ENCODE measurements at regions not wholly inside any gene's neighbourhood (a gene's known extent, or its start where the extent isn't known, plus 50 kb on each side); places are given as distances from the start of the nearest gene placed in this dataset.

DNA sequence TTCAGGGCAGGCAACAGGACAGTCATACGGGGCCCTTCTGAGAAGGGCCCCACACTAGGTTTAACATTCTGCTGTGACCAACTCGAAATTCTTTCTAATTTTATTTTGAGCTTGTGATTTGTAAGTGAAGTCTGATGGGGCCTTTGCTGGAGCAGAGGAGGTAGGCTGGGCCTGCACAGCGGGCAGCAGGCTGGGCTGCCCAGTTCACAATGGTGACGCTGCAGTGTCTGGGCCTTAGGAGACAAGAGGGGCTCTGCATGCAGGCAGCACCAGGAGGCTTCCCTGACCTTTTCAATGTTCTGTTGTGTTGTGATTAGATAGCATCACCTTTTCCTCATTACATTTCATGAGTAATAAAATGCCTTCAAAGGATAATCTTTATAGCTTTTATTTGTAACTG is 175.1 kb downstream of the CXCL12 start:
- TF ChIP-seq, protein P1, sequence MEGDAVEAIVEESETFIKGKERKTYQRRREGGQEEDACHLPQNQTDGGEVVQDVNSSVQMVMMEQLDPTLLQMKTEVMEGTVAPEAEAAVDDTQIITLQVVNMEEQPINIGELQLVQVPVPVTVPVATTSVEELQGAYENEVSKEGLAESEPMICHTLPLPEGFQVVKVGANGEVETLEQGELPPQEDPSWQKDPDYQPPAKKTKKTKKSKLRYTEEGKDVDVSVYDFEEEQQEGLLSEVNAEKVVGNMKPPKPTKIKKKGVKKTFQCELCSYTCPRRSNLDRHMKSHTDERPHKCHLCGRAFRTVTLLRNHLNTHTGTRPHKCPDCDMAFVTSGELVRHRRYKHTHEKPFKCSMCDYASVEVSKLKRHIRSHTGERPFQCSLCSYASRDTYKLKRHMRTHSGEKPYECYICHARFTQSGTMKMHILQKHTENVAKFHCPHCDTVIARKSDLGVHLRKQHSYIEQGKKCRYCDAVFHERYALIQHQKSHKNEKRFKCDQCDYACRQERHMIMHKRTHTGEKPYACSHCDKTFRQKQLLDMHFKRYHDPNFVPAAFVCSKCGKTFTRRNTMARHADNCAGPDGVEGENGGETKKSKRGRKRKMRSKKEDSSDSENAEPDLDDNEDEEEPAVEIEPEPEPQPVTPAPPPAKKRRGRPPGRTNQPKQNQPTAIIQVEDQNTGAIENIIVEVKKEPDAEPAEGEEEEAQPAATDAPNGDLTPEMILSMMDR (IDR thresholded peaks at IDR 0.05) = no peak
- TF ChIP-seq POLR2AphosphoS5 (IDR thresholded peaks at IDR 0.05) = no peak

All from transverse colon (tissue), 4 donors.